Common myeloid progenitor, CD34-positive (primary cell): ENCODE measurements at regions not wholly inside any gene's neighbourhood (a gene's known extent, or its start where the extent isn't known, plus 50 kb on each side); places are given as distances from the start of the nearest gene placed in this dataset.

Experiments used
- CTCF ChIA-PET: fragments of 350-600 bp; sonication (Branson Sonifier 250); formaldehyde crosslinking; loops from one replicate; lab custom pipeline; 2021; ENCODE audit warnings: antibody characterized with exemption; lab: Charles Lee
- POLR2A ChIA-PET: fragments of 350-600 bp; sonication (Branson Sonifier 250); formaldehyde crosslinking; loops from one replicate; lab custom pipeline; 2021; ENCODE audit warnings: antibody characterized with exemption; lab: Charles Lee
- DNase-seq, 3 donors: peaks; one replicate each; pipeline versions ENCODE4 v3.0.0 to v3.0.0-alpha.2; 2013
- H3K27ac ChIP-seq, 2 experiments: 1 replicate in 1 of 2; 2 replicates in 1 of 2; pipeline ENCODE4 v1.7.0; 2013; ENCODE audit warnings: inconsistent platforms in 2 of 2, low read length in 2 of 2, mild to moderate bottlenecking in 2 of 2, low read depth in 1 of 2, moderate library complexity in 1 of 2; ENCODE audit not compliant: severe bottlenecking in 2 of 2, insufficient read depth in 1 of 2, poor library complexity in 1 of 2
- H3K27me3 ChIP-seq, 5 experiments: replicated peaks in 2 of 5; 1 replicate in 3 of 5; 2 replicates in 2 of 5; pipeline versions ENCODE4 v1.6.1 to v1.7.0; 2013; ENCODE audit warnings: low read length in 4 of 5, mild to moderate bottlenecking in 2 of 5, moderate library complexity in 2 of 5, inconsistent platforms in 1 of 5; ENCODE audit not compliant: insufficient read depth in 5 of 5, control insufficient read depth in 4 of 5
- H3K36me3 ChIP-seq, 4 experiments: 1 replicate in 2 of 4; 2 replicates in 2 of 4; pipeline versions ENCODE4 v1.6.1 to v1.7.0; 2013; ENCODE audit warnings: low read length in 3 of 4, control low read depth in 1 of 4, mild to moderate bottlenecking in 1 of 4; ENCODE audit not compliant: control insufficient read depth in 4 of 4, insufficient read depth in 4 of 4
- H3K4me1 ChIP-seq, 4 experiments: 1 replicate in 3 of 4; 2 replicates in 1 of 4; pipeline versions ENCODE4 v1.6.1 to v1.7.1; 2013; ENCODE audit warnings: low read length in 3 of 4, mild to moderate bottlenecking in 3 of 4, control low read depth in 1 of 4, inconsistent platforms in 1 of 4, moderate library complexity in 1 of 4; ENCODE audit not compliant: control insufficient read depth in 4 of 4, insufficient read depth in 4 of 4; ENCODE audit errors: control extremely low read depth in 1 of 4
- H3K4me3 ChIP-seq, 7 experiments: 1 replicate in 4 of 7; 2 replicates in 3 of 7; pipeline versions ENCODE4 v1.5.1 to v1.7.0; 2013; ENCODE audit warnings: mild to moderate bottlenecking in 7 of 7, low read length in 6 of 7, moderate library complexity in 6 of 7, inconsistent platforms in 2 of 7, low read depth in 2 of 7, control low read depth in 1 of 7; ENCODE audit not compliant: insufficient read depth in 4 of 7, control insufficient read depth in 1 of 7; ENCODE audit errors: extremely low read depth in 1 of 7
- H3K9me3 ChIP-seq, 5 experiments: 1 replicate in 4 of 5; 2 replicates in 1 of 5; pipeline versions ENCODE4 v1.6.1 to v1.7.1; 2013; ENCODE audit warnings: low read length in 4 of 5, mild to moderate bottlenecking in 2 of 5, inconsistent platforms in 1 of 5, low read depth in 1 of 5, moderate library complexity in 1 of 5; ENCODE audit not compliant: control insufficient read depth in 4 of 5, insufficient read depth in 2 of 5; ENCODE audit errors: control extremely low read depth in 1 of 5
- WGBS: methylation state at CpG from one replicate; pipeline ENCODE4 v1.1.5; 2013; ENCODE audit not compliant: insufficient coverage; 5-methylcytosine and 5-hydroxymethylcytosine counted together

GRCh38 chr11:101745756-101746155, 161.9 kb upstream of the TRPC6 start:
- H3K4me3 ChIP-seq: no peak overlapping the region
- no peak overlapping the region for H3K27ac ChIP-seq
- ChIA-PET POLR2A (no interaction called here), CTCF (interaction anchor here (0.5 kb wide), 1 partner anchor 903 kb away, joined by 3 read pairs; no protein-coding TSS in a partner anchor)
- H3K27me3 ChIP-seq: no peaks in the 10 kb centered on the region
- no CpG with 5 or more reads among the region's 1 CpG for WGBS
- DNase-seq: no peak
- H3K36me3 ChIP-seq: no peaks in the 10 kb centered on the region
- no peaks in the 10 kb centered on the region for H3K4me1 ChIP-seq
- H3K9me3 ChIP-seq: no peaks in the 10 kb centered on the region

- Histone ChIP-seq H3K4me3 (no peak overlapping the region), H3K36me3 (no peaks in the 10 kb centered on the region), H3K9me3 (no peaks in the 10 kb centered on the region), H3K4me1 (no peaks in the 10 kb centered on the region), H3K27me3 (no peaks in the 10 kb centered on the region), H3K27ac (no peak overlapping the region)
- ChIA-PET POLR2A (no interaction called here), CTCF (no interaction called here)
- DNase-seq: no peak
Observed at GRCh38 chr11:101743828-101744227, 160.0 kb upstream of the TRPC6 start.

- H3K27ac ChIP-seq: no peak overlapping the region
- H3K4me1 ChIP-seq: no peaks in the 10 kb centered on the region
- ChIA-PET CTCF (no interaction called here), POLR2A (no interaction called here)
- WGBS: 92% methylated on average over 5 of the region's 6 CpGs
- no peak for DNase-seq
- no peaks in the 10 kb centered on the region for H3K27me3 ChIP-seq
- H3K4me3 ChIP-seq: no peak overlapping the region
- H3K9me3 ChIP-seq: no peaks in the 10 kb centered on the region
- no peaks in the 10 kb centered on the region for H3K36me3 ChIP-seq
Observed at GRCh38 chr11:101741479-101742175, 157.8 kb upstream of the TRPC6 start.

- H3K4me3 ChIP-seq: no peak overlapping the region
- H3K4me1 ChIP-seq: no peaks in the 10 kb centered on the region
- ChIA-PET POLR2A (no interaction called here), CTCF (no interaction called here)
- H3K36me3 ChIP-seq: no peaks in the 10 kb centered on the region
- no peak for DNase-seq
- WGBS: no CpG with 5 or more reads among the region's 1 CpG
- H3K27me3 ChIP-seq: no peaks in the 10 kb centered on the region
- H3K9me3 ChIP-seq: no peaks in the 10 kb centered on the region
- H3K27ac ChIP-seq: no peak overlapping the region
Observed at GRCh38 chr11:101741061-101741460, 157.3 kb upstream of the TRPC6 start.

- no peak for DNase-seq
- no peaks in the 10 kb centered on the region for H3K27me3 ChIP-seq
- ChIA-PET CTCF (no interaction called here), POLR2A (no interaction called here)
- no peak overlapping the region for H3K4me3 ChIP-seq
- H3K4me1 ChIP-seq: no peaks in the 10 kb centered on the region
- no peaks in the 10 kb centered on the region for H3K9me3 ChIP-seq
- no peak overlapping the region for H3K27ac ChIP-seq
- no CpG with 5 or more reads among the region's 1 CpG for WGBS
- no peaks in the 10 kb centered on the region for H3K36me3 ChIP-seq
Observed at GRCh38 chr11:101738452-101738851, 154.6 kb upstream of the TRPC6 start.

- Histone ChIP-seq H3K27me3 (no peaks in the 10 kb centered on the region), H3K36me3 (no peaks in the 10 kb centered on the region), H3K9me3 (no peaks in the 10 kb centered on the region), H3K27ac (no peak overlapping the region), H3K4me1 (no peaks in the 10 kb centered on the region), H3K4me3 (no peak overlapping the region)
- WGBS: no CpG with 5 or more reads among the region's 2 CpGs
- ChIA-PET CTCF (no interaction called here), POLR2A (no interaction called here)
- no peak for DNase-seq
Observed at GRCh38 chr11:101729406-101730078, 145.7 kb upstream of the TRPC6 start.

GRCh38 chr11:101727451-101727850, 143.6 kb upstream of the TRPC6 start:
- POLR2A ChIA-PET: no interaction called here

More at GRCh38 chr11:101727451-101727850, 143.6 kb upstream of the TRPC6 start:
- H3K27ac ChIP-seq: no peak overlapping the region
- CTCF ChIA-PET: no interaction called here
- H3K4me1 ChIP-seq: no peaks in the 10 kb centered on the region
- no peak for DNase-seq
- 14% methylated on average over 1 of the region's 3 CpGs for WGBS
- no peaks in the 10 kb centered on the region for H3K36me3 ChIP-seq
- H3K4me3 ChIP-seq: no peak overlapping the region
- H3K27me3 ChIP-seq: no peaks in the 10 kb centered on the region
- H3K9me3 ChIP-seq: no peaks in the 10 kb centered on the region
